Activated CD8-positive, alpha-beta T cell treated with anti-CD3 and anti-CD28 coated beads for 36 hours (primary cell): ENCODE measurements at regions not wholly inside any gene's neighbourhood (a gene's known extent, or its start where the extent isn't known, plus 50 kb on each side); places are given as distances from the start of the nearest gene placed in this dataset.

Source experiments
- ATAC-seq: fragments of 200-7000 bp; cut with Tn5 transposase; one replicate; pipeline ENCODE4 v1.10.0; 2021; ENCODE audit warnings: mild to moderate bottlenecking, moderate library complexity
- CTCF ChIA-PET: fragments of 350-600 bp; sonication (Branson Sonifier 250); formaldehyde crosslinking; loops from one replicate; lab custom pipeline; 2021; ENCODE audit warnings: antibody characterized with exemption; lab: Charles Lee
- POLR2A ChIA-PET: fragments of 350-600 bp; sonication (Branson Sonifier 250); formaldehyde crosslinking; loops from one replicate; lab custom pipeline; 2021; ENCODE audit warnings: antibody characterized with exemption; lab: Charles Lee
- DNase-seq: peaks from one replicate; pipeline ENCODE4 v3.0.0-alpha.2; 2020
- H3K27ac Mint-ChIP-seq: one replicate; pipeline ENCODE4 v1.8.0; 2021; ENCODE audit warnings: mild to moderate bottlenecking, mixed read lengths
- H3K27me3 Mint-ChIP-seq: one replicate; pipeline ENCODE4 v1.8.0; 2021; ENCODE audit warnings: mixed read lengths
- H3K36me3 Mint-ChIP-seq: one replicate; pipeline ENCODE4 v1.8.0; 2021; ENCODE audit warnings: low read depth, mixed read lengths
- H3K4me1 Mint-ChIP-seq: one replicate; pipeline ENCODE4 v1.8.0; 2021; ENCODE audit warnings: low read depth, mixed read lengths
- H3K4me3 Mint-ChIP-seq: one replicate; pipeline ENCODE4 v1.8.0; 2021; ENCODE audit warnings: mild to moderate bottlenecking, moderate library complexity, mixed read lengths
- H3K9me3 Mint-ChIP-seq: one replicate; pipeline ENCODE4 v1.8.0; 2021; ENCODE audit warnings: mixed read lengths
- intact Hi-C: fragments of 100-400 bp; cut with micrococcal nuclease; formaldehyde crosslinking; loops from one replicate; pipeline ENCODE4 v1.10.0; 2022
- TF ChIP-seq, protein P1 (sequence below): fragments of 200-600 bp; IDR thresholded peaks from one replicate; pipeline ENCODE4 v1.8.0; 2022; ENCODE audit warnings: antibody characterized with exemption, mild to moderate bottlenecking

DNA sequence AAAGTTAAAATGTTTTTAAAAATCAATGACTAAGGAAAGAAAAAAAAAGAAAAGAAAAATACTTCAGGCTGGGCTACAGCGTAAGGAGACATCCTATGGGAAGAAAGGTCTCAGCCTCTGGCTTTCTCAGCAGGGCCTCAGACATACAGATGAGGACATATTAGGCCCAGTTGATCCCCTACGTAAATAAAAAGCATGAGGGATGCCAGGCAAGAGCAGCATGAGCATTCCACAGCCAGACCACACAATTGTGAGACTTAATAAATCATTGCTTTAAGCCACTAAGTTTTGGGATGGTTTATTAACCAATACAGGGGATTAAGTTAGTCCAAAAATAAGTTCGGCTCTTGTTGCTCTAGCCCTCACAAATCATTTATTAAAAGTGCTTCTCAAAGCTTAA, 394.1 kb upstream of the NECTIN3 start:
- Mint-ChIP-seq H3K27me3 (peaks cover 4% of the 10 kb centered on the region), H3K4me3 (no peak overlapping the region), H3K27ac (no peak overlapping the region), H3K4me1 (no peaks in the 10 kb centered on the region), H3K9me3 (no peaks in the 10 kb centered on the region), H3K36me3 (no peaks in the 10 kb centered on the region)
- no peak for ATAC-seq
- ChIA-PET CTCF (no interaction called here), POLR2A (no interaction called here)
- DNase-seq: no peak
- intact Hi-C loops: no loop called here
- TF ChIP-seq, protein P1, sequence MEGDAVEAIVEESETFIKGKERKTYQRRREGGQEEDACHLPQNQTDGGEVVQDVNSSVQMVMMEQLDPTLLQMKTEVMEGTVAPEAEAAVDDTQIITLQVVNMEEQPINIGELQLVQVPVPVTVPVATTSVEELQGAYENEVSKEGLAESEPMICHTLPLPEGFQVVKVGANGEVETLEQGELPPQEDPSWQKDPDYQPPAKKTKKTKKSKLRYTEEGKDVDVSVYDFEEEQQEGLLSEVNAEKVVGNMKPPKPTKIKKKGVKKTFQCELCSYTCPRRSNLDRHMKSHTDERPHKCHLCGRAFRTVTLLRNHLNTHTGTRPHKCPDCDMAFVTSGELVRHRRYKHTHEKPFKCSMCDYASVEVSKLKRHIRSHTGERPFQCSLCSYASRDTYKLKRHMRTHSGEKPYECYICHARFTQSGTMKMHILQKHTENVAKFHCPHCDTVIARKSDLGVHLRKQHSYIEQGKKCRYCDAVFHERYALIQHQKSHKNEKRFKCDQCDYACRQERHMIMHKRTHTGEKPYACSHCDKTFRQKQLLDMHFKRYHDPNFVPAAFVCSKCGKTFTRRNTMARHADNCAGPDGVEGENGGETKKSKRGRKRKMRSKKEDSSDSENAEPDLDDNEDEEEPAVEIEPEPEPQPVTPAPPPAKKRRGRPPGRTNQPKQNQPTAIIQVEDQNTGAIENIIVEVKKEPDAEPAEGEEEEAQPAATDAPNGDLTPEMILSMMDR: no peak

DNA sequence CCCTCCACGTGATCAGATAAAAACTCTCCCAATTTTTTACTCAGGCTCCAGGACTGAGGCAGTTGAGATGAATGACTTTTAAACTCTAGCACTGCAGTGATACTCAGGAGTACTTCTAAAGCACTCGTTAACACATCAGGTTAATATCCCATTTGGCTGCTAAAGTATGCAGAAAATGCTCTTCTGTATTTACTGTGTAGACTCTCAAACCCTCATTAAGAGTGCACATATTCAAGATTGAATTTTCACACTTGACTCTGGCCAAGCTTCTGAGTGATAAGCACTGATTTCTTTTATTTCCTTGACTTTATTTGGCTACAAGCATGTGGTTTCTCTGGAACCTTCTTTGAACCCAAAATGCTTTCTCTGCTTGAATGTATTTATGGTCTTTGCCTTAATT, 392.3 kb upstream of the NECTIN3 start:
- no peak overlapping the region for H3K4me3 Mint-ChIP-seq

DNA sequence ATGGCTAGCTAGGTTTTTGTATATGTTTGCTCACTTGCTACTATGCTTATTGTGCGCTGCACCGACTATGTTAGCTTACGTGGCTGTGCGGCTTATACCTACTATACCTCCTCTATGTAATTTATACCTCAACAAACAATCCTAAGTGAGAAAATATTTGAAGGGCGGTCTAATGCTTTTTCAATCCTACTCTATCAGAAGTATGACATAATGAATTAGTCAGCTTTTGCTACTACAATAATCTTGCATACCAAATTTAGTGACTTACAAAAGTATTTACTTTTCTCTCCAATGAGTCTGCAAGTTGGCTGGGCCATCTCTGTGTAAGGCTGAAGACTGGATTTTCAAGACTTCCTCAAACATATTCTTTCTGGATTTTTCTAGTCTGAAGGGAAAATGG, 391.2 kb upstream of the NECTIN3 start:
- Mint-ChIP-seq H3K9me3 (no peaks in the 10 kb centered on the region), H3K4me3 (no peak overlapping the region), H3K36me3 (no peaks in the 10 kb centered on the region), H3K27ac (no peak overlapping the region), H3K4me1 (no peaks in the 10 kb centered on the region), H3K27me3 (peaks cover 4% of the 10 kb centered on the region)
- TF ChIP-seq, protein P1: no peak
- intact Hi-C loops: no loop called here
- POLR2A ChIA-PET: no interaction called here
- CTCF ChIA-PET: no interaction called here
- ATAC-seq (no peak), DNase-seq (no peak)

More for the DNA sequence above, 392.3 kb upstream of the NECTIN3 start:
- intact Hi-C loops: no loop called here
- Mint-ChIP-seq H3K27me3 (peaks cover 3% of the 10 kb centered on the region), H3K4me1 (no peaks in the 10 kb centered on the region), H3K36me3 (no peaks in the 10 kb centered on the region), H3K27ac (no peak overlapping the region), H3K9me3 (no peaks in the 10 kb centered on the region)
- TF ChIP-seq, protein P1: no peak
- DNase-seq (no peak), ATAC-seq (no peak)
- CTCF ChIA-PET: no interaction called here
- POLR2A ChIA-PET: no interaction called here

DNA sequence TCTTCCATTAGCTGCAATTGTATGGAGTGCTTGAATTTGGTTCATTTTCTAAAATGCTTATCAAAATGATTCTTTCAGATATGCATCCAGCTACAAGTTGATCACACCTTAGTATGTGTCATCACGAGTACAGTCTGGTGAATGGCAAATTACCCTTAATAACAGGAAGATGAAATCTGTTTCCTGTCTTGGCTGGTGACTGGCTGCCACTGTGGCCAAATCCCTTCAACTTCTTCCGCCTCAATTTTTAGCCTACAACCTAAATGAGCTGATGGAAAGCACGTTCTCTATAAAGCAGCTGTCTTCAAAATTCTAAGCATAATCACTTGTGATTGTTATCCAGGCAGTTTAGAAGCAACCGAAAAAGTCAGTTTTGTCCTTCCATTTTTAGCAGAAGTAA, 387.1 kb upstream of the NECTIN3 start:
- Mint-ChIP-seq H3K27ac (no peak overlapping the region), H3K4me1 (no peaks in the 10 kb centered on the region), H3K36me3 (no peaks in the 10 kb centered on the region), H3K9me3 (no peaks in the 10 kb centered on the region), H3K4me3 (no peak overlapping the region), H3K27me3 (peaks cover 6% of the 10 kb centered on the region)
- ChIA-PET CTCF (no interaction called here), POLR2A (no interaction called here)
- ATAC-seq (no peak), DNase-seq (no peak)
- intact Hi-C loops: no loop called here
- TF ChIP-seq, protein P1: no peak

DNA sequence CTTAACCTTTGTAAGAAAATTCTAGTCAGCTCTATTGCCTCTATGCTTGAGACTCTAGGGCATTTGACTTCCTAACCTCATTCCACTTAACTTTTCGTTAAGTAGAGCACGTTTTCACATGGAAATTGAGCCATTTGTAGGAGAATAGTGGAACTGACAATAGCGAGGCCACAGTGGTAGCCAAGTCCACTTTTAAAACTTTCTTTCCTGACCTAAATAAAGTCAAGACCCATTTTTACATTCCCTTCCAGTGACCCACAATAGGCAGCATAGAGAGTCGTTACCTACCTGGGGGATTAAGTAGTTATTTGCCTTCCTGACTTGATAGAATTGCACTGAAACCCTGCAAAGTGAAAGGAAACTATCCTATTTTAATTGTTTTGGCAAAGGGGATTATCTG, 386.0 kb upstream of the NECTIN3 start:
- Mint-ChIP-seq H3K4me3 (no peak overlapping the region), H3K9me3 (no peaks in the 10 kb centered on the region), H3K27ac (no peak overlapping the region), H3K36me3 (no peaks in the 10 kb centered on the region), H3K4me1 (no peaks in the 10 kb centered on the region), H3K27me3 (peaks cover 6% of the 10 kb centered on the region)
- ATAC-seq: no peak
- ChIA-PET CTCF (no interaction called here), POLR2A (no interaction called here)
- TF ChIP-seq, protein P1: no peak
- intact Hi-C loops: no loop called here
- no peak for DNase-seq
